HG02759 (cell line): ENCODE measurements at regions not wholly inside any gene's neighbourhood (a gene's known extent, or its start where the extent isn't known, plus 50 kb on each side); places are given as distances from the start of the nearest gene placed in this dataset.

Experiments
- ATAC-seq: cut with Tn5 transposase; IDR thresholded peaks from one replicate; pipeline ENCODE4 v1.9.1; 2021; ENCODE audit warnings: mild to moderate bottlenecking, moderate library complexity; ENCODE audit not compliant: unreplicated experiment

DNA sequence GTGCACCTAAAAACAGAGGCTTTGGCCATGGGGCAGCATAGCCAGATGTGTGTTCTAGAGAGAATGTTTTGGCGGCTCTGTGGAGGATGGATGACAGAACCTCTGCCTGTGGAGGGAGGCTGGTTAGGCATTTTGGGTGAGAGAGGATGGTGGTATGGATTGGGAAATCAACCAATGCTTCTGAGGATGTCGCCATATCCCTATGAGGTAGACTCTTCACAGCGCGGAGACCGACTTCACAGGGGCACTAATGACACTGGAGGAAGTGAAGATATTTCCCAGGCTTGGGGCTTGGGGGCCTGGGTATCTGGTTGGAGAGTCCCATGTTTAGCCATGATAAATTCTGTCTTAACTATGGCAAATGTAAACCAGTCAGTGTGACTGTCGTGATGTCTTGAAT, 140.6 kb upstream of the KLF4 start:
- no peak for ATAC-seq

DNA sequence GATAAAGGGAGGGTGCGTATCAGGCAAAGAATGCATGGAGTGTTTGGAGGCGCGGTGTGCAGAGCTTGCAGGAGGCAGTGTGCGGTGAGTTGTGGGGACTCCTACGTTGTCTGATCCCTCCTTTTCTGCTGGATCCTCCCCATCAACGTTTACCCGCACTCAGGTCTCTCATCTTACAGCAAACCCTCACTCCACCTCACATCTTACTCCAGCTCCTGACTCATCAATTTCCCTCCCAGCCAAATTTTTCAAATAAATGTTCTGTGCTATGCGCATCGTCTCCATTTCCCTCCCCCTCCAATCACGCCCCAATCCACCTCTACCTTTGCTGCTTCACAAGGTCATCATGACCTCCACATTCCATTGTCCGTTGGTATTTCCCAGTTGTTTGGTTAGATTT, 138.9 kb upstream of the KLF4 start:
- no peak for ATAC-seq

DNA sequence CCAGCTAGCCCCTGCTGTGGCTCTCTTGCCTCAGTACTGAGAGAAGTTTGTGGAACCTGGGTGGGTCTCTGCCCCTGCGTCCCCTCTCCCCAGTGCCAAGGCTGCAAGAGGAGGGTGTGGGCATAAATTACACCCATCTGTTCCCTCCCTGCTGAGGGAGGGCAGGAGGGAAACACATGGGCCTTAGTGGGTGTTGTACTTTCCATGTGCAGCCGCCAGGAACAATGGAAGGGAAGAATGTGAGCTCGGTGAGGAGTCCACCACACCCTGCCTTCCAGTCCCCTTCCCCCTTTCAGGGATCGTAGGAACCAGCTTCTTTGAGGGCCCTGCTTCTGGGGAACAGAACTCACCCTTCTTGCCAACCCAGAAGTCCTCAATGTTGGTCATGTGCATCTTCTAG, 138.2 kb upstream of the KLF4 start:
- ATAC-seq: no peak

DNA sequence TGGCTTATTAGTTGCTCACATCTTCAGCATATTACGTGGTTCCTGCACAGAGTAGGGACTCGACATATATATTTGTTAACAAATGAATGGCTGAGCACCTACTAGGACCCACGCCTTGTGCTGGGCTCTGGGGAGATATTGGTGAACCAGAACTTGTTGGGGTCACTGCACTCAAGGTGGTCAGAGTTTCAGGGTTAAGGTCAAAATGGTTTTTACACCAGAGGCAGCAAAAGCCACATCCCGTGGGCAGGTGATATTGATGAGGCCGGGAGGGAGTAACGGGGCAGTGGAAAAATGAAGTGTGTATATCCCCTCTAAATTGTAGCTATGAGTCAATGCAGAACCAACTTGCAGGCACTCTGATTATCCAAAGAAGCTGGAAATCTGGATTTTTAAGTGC, 136.5 kb upstream of the KLF4 start:
- no peak for ATAC-seq

DNA sequence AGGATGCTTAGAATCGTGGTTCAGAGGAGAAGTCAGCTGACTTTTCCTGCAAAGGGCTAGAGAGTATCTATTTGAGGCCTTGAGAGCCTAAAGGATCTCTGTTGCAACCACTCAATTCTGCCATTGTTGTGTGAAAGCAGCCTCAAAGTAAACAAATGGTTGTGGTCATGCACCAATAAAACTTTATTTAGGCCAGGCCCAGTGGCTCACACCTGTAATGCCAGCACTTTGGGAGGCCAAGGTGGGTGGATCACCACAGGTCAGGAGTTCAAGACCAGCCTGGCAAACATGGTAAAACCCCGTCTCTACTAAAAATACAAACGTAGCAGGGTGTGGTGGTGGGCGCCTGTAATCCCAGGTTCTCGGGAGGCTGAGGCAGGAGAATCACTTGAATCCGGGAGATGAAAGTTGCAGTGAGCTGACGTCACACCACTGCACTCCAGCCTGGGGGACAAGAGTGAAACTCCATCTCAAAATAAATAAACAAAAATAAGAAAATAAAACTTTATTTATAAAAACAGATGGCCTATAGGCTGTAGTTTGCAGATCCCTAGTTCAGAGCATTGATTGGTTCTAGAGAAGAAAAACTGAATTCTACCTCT, 135.9 kb upstream of the KLF4 start:
- ATAC-seq: no peak

DNA sequence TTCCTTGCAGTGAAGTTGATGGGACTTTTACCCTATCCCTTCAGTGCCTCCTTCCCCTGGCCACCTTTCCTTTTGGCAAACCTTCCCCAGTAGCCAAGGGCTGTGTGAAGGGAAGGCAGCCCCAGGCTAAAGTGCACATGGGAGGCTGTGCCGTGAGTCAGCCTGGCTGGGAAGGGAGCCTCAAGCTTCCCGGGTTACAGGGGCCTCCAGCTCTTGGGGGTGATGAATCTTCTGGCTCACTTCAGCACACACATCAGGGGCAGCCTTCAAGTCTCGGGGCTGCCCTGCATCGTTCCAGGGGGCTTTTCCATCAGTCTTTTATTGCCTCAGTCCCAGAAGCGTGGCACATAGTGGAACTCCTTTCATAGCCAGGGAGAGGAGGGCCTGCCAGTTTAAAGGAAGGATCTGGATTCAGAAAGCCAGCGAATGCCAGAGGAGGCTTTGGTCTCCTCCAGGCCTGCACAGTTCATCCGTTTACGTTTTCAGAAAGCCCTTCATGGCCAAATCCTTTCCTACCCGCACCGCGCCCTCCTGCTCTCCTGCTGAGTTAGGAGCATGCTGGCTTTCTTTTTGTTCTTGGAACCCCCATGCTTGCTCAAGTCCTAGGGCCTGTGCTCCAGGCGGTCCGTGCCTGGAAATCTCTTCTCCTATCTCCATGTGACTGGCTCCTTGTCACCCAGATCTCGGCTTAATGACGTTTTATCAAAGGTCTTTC, 134.8 kb upstream of the KLF4 start:
- ATAC-seq: no peak

DNA sequence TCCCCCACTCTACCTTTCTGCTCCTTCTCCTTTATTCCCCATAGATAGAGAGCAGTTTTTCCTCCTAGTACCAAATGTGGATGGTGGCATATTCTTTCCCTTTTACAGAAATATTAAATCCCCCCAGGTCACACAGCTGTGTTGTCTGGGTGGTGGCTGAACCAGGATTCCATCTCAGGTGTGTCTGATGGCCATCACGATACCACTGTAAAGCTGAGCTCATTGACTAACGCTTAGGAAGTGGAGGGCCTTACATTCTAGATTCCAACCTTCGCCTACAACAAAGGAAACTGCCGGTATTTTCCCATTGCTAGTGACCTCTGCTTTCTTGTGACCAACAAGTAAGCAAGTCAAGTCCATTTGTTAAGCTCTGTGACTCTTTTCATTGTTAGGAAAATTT, 131.9 kb upstream of the KLF4 start:
- ATAC-seq: no peak

DNA sequence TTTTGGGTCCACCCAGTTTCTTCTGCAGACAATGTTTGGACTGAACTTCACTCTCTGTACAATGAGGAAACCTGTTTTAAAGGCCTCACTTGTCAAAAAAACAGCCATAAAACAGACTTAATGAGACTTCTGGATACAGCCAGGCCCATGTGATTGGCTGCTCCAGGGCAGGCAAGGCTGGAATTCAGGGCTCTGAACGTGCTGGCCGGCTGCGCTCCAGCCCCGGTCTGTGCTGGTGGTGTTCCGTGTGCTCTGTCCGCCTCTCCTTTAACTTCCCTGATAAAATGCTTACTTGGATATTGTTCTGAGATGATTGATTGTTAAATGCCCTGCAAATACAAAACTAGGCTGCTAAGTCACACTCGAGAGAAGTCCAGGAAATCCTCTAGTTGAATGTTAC, 131.2 kb upstream of the KLF4 start:
- no peak for ATAC-seq

DNA sequence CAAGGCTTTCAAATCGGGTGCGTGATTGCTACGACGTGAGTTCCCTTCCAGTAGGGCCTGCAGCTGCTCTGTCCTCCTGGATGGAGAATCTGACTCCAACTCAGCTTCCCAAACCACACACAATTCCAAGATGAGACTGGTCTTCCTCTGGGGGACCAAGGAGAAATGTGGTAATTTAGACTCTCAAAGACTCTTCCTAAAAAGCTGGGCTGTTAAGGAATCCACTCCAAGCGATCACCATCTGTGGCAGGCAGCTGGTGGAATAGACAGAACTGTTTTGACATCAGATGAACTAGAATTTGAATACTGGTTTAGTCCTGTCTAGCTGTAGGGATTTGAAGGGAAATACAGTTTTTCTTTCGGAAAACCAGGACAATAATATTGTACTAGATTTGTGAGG, 130.7 kb upstream of the KLF4 start:
- no peak for ATAC-seq

DNA sequence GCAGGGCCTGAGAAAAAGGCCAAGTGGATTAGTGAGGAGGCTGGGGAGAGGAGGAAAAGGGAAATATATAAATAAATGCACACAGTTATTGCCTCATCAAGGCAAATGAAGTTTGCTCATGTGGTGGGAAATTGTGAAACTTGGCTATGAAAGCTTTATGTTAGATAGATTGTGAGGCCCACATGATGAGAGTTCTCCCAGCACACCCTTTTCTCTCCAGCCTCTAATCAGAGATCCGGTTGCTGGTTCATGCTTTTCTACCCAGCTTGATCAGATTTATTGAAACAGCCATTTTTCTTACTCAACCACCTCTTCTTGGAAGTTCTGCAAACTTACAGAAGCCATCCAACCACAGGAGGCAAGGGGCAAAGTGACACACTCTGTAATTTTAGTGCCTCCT, 125.8 kb upstream of the KLF4 start:
- ATAC-seq: no peak

DNA sequence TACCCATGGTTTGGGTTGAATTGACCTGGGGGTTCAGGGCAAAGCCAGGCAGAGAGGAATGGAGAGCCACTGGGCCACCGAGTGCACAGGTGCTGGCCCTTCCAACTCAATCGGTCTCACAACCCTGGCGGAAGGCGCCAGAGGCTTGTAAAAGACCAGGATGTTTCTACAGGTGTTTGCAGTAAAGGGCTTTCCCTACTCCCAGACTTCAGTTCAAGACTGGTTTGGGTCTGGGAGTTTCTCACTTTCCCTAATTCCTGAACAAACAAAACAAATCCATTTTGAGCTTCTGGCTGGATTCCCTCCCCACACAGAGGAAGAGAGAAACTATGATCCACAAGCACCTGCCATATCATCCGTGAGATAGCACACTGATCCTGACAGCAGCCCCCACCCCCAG, 125.2 kb upstream of the KLF4 start:
- ATAC-seq: no peak

DNA sequence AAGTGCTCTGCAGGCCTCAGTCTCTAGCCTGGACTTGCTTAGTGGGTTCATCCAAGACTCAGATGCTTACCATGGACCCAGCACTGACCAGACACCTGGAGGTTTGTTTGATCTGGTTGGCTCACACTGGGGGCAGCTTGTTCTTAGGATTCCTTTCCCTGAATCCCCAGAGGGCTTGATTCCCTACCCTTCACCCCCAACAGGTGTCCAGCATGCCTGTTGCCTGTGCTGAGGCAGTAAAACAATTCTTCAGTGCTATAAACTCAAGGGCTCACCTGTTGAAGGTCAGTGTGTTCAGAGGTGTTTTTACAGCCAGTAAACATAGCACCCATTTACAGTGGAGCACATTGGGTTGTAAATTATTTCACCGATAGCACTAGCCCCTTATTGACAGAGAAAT, 123.8 kb upstream of the KLF4 start:
- ATAC-seq: no peak

DNA sequence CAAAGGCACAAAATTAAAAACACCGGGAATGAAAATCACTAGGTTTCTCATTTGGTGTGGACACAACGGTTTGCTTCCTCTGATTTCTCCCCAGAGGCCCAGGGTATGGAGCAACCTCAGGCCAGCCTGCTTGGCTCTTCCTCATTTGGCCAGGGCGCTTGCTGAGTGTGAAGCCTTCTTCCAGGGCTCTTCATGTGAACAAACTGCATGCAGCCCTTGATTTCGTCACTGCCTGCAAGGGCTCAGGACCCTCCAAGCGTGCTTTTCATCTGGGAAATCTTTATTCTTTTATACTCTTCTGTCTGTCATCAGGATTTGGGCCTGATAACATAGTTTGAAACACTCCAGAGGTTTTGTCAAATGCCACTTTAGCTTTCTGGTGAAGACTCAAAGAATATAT, 122.6 kb upstream of the KLF4 start:
- ATAC-seq: no peak

DNA sequence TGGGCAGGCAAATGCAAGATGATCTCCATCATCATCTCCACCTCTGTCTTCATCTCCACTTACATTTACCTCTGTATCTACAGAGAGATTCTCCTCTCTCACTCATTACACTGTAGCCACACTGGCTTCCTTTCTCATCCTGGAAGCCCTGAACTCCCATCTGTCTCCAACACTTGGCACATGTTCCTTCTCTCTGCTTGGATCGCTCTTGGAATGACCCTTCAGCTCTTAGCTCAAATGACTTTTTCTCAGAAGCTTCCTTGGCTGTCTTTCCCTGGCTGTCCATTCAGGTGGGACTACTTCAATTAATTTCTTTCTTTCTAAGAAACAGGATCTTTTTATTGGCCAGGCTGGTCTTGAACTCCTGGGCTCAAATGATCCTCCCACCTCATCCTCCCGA, 120.0 kb upstream of the KLF4 start:
- no peak for ATAC-seq

DNA sequence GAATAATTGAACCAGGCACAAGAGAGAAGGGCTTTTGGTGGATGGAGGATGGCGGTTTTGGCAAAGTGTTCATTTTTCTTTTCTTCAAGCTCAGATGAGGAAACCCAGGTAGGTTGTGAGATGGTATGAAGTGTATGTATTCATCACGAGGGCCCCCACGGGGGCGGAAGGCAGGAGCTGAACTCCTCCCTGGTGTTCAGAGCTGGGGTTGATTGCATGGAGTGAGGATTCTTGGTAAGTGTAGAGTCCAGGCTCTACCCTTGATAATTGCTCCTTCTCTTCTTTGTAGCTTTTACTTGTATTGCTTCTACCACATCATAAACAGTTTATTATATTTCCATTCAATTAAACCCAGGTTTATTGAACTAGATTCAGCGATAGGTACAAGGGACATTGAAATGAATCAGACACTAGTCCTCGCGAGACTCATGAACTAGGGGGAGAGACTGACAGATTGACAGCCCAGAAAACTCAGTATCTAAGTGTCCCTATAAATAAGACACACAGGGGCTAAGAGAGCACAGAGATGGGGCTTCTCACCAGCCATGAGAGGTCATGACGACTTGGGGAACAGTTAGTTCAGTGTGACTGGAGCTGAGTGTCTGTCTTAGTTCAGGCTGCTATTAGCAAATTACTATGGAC, 116.7 kb upstream of the KLF4 start:
- ATAC-seq: no peak

DNA sequence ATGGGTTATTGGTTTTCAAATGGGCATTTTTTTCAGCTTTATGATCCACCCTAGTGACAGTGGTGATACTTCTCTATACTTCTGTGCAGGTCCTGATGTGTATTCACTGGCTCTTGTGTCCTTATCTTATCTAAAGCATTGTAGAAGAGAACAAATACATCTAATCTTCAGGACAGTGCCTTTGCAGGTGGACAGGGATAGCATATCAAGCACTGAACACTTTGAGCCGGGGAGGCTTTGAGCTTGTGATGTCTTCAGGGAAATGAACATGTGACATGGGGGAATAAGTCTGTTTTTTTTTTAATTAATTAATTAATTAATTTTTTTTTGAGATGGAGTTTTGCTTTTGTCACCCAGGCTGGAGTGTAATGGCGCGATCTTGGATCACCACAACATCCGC, 115.5 kb upstream of the KLF4 start:
- no peak for ATAC-seq

DNA sequence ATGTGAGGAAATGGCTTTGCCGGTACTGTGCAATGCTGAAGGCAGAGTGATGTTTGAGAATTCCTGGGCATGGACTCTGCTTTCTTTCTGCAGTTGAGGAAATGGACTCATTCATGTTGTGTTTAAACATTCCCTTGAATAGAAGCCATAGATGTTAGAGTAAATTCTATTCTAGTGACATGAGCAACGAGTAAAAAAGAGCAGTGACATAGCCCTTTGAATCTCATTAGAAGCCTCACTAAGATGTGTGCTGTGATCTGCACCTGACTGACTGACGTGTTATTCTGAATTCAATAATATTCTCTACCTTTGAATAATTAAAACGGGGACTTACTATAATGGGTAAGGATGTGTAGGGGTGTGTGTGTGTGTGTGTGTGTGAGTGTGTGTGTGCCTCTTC, 113.7 kb upstream of the KLF4 start:
- ATAC-seq: no peak

DNA sequence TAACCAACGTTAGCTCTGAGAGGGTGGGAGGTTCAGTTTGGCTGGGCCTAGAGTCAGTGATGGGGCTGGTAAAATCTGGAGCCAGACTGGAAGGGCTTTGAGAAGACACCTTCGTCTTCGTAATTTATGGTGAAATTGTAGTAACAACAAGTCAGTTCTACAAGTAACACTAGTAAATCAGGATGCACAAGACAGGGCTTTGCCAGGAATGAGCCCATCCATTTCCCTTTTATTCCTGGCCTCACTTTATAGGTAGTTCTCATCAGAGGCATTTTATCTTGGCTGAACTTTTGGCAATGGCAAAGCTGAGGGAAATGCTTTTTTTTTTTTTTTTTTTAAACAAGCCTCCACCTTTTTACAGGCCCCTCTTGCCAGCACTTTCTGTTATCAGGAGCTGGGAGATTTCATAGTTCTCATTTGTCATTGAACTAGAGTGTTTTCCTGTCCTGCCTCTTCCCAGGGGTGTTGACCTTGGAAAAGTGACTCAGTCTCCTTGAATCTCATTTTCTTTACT, 110.5 kb upstream of the KLF4 start:
- no peak for ATAC-seq

DNA sequence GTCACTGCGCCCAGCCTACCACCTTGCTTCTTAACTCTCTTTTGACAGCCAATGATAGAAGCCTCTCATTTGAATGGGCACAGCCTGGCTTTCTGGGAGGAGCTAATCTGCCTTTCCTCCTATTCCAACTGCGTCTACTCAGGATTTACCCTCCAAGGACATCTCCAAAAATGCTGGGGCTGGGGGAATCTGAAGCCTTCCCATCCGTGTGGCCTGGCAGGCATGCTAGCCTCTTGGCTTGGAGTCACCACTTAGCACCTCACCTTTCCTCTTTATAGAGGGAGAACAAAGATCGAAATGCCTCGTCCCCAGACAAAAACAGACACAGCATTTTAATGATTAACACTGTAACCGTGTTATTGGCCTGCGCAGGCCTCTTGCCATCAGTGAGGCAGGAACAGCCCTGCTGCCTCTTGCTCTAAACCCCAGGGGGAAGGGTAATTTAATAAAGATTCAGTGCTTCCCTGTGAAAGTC, 108.2 kb upstream of the KLF4 start:
- ATAC-seq: no peak

DNA sequence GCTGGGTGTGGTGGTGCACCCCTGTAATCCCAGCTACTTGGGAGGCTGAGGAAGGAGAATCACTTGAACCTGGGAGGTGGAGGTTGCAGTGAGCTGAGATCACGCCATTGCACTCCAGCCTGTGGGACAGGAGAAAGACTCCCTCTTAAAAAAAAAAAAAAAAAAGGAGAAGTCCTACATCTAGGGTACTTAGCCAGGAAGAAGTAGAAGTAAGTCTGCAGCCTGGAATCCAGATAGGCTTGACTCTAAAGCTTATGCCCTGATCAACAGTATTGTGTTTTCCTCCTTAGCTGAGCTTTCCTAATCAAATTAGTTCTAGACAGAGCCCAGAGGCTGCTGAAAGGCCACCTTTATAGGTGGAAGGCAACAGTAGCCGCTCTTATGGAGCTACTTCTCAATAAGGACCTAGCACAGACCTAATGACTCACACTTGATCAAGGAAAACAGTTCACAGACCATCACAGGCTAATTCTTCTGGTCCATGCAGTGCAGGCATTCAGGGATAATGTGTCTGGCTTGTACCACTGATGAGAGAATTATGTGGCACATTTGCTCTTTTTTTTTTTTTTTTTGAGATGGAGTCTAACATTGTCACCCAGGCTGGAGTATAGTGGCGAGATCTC, 105.5 kb upstream of the KLF4 start:
- no peak for ATAC-seq

DNA sequence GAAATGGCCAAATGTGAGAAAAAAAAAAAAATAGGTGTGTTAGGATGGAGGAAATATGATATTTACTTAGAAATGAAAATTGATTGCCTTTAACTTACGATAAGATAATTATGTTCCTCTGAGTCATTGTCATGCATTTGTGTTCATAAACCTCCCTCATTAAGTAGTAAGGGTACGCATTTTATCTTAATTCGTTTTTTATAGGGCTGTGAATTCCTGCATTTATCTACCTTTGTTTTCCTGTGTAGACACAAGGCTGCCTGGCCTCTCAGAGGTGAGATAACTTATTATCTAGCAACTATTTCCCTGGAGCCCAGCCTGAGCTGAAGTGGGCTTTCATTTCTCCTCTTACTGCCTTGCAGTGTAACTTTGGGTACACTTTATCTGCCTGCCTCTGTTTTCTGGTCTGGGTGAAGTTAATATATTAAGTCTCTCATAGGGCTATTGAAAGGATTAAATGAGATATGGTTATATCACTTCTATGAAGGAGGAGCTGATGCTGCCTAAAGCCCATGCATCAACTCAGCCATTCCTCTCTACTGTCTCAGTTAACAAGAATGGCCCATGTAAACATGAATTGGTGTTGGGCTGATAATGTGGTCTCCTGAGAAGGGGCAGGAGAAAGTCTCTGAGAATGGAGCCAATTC, 103.8 kb upstream of the KLF4 start:
- ATAC-seq: no peak
